Heart left ventricle (tissue), 13 donors: ENCODE measurements at regions not wholly inside any gene's neighbourhood (a gene's known extent, or its start where the extent isn't known, plus 50 kb on each side); places are given as distances from the start of the nearest gene placed in this dataset.

ENCODE experiments used
- POLR2A ChIP-seq, 2 donors: fragments of 450-650 bp; IDR thresholded peaks; one replicate each; pipeline ENCODE4 v1.6.1; 2017; ENCODE audit warnings: antibody characterized with exemption in 2 of 2, mild to moderate bottlenecking in 2 of 2, moderate library complexity in 2 of 2
- TF ChIP-seq, protein P1 (sequence below), 12 donors: fragments of 200-600 bp; sonication (generic) in 4 of 12; IDR thresholded peaks; one replicate each; pipeline versions ENCODE4 v1.5.0 to v1.8.0; 2018 to 2022; ENCODE audit warnings: antibody characterized with exemption in 12 of 12, mild to moderate bottlenecking in 5 of 12
- donor health status: ischemic (EF 13 %, LVEDD 7.1; RV severe dilation, severe dysfunction).
- donor health status: DM: no; HTN: yes; CAD: no.
- donor health status: DM: no; HTN: no; CAD: no.
- donor health status: ischemic (EF 25% LVEDD 6.9; RV normal size, moderate dysfunction).
- donor health status: ischemic (EF 25% LVEDD 5.7; RV mildly dilated, moderate dysfunction).
- donor health status: ischemic (EF 35%, LVEDD 5.7; RV mildly dilated, moderate dysfunction).
- donor health status: nonischemic (EF 11% LVEDD 7.7; RV severe dilation, severe dysfunction).
- donor health status: DM: yes; HTN: yes; CAD: no.
- donor health status: PGD.
- donor health status: ischemic (EF 29% LVEDD 5.4; RV normal size, mild dysfunction).
- donor health status: nonischemic (EF 23%, LVEDD 6.1; RV moderate dilation, normal function).

DNA sequence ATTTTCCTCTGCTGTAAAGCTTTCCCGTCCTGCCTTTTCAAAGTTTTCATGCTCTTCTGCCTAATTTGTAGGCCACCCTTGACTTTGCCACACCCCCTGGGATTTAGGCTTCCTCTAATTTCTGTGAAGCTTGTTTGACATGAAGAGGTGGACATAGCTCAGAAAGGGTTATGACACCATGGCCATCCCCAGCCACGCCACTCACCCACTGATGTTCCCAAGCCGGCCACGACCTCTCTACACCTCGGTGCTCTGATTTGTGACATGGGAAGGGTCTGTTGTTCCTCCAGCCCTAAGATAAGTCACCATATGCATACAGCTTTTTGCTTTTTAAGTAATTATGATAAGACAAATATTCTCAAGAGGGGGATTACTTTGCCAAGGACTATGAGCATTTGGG, 139.5 kb downstream of the BARX1 start:
- TF ChIP-seq, protein P1, sequence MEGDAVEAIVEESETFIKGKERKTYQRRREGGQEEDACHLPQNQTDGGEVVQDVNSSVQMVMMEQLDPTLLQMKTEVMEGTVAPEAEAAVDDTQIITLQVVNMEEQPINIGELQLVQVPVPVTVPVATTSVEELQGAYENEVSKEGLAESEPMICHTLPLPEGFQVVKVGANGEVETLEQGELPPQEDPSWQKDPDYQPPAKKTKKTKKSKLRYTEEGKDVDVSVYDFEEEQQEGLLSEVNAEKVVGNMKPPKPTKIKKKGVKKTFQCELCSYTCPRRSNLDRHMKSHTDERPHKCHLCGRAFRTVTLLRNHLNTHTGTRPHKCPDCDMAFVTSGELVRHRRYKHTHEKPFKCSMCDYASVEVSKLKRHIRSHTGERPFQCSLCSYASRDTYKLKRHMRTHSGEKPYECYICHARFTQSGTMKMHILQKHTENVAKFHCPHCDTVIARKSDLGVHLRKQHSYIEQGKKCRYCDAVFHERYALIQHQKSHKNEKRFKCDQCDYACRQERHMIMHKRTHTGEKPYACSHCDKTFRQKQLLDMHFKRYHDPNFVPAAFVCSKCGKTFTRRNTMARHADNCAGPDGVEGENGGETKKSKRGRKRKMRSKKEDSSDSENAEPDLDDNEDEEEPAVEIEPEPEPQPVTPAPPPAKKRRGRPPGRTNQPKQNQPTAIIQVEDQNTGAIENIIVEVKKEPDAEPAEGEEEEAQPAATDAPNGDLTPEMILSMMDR (IDR thresholded peaks at IDR 0.05): no peak
- no peak for TF ChIP-seq POLR2A (IDR thresholded peaks at IDR 0.05)
